Common myeloid progenitor, CD34-positive (primary cell): ENCODE measurements at regions not wholly inside any gene's neighbourhood (a gene's known extent, or its start where the extent isn't known, plus 50 kb on each side); places are given as distances from the start of the nearest gene placed in this dataset.

Experiments
- CTCF ChIA-PET: fragments of 350-600 bp; sonication (Branson Sonifier 250); formaldehyde crosslinking; loops from one replicate; lab custom pipeline; 2021; ENCODE audit warnings: antibody characterized with exemption; lab: Charles Lee
- POLR2A ChIA-PET: fragments of 350-600 bp; sonication (Branson Sonifier 250); formaldehyde crosslinking; loops from one replicate; lab custom pipeline; 2021; ENCODE audit warnings: antibody characterized with exemption; lab: Charles Lee
- DNase-seq, 3 donors: peaks; one replicate each; pipeline versions ENCODE4 v3.0.0 to v3.0.0-alpha.2; 2013
- H3K27ac ChIP-seq, 2 experiments: 1 replicate in 1 of 2; 2 replicates in 1 of 2; pipeline ENCODE4 v1.7.0; 2013; ENCODE audit warnings: inconsistent platforms in 2 of 2, low read length in 2 of 2, mild to moderate bottlenecking in 2 of 2, low read depth in 1 of 2, moderate library complexity in 1 of 2; ENCODE audit not compliant: severe bottlenecking in 2 of 2, insufficient read depth in 1 of 2, poor library complexity in 1 of 2
- H3K27me3 ChIP-seq, 5 experiments: replicated peaks in 2 of 5; 1 replicate in 3 of 5; 2 replicates in 2 of 5; pipeline versions ENCODE4 v1.6.1 to v1.7.0; 2013; ENCODE audit warnings: low read length in 4 of 5, mild to moderate bottlenecking in 2 of 5, moderate library complexity in 2 of 5, inconsistent platforms in 1 of 5; ENCODE audit not compliant: insufficient read depth in 5 of 5, control insufficient read depth in 4 of 5
- H3K36me3 ChIP-seq, 4 experiments: 1 replicate in 2 of 4; 2 replicates in 2 of 4; pipeline versions ENCODE4 v1.6.1 to v1.7.0; 2013; ENCODE audit warnings: low read length in 3 of 4, control low read depth in 1 of 4, mild to moderate bottlenecking in 1 of 4; ENCODE audit not compliant: control insufficient read depth in 4 of 4, insufficient read depth in 4 of 4
- H3K4me1 ChIP-seq, 4 experiments: 1 replicate in 3 of 4; 2 replicates in 1 of 4; pipeline versions ENCODE4 v1.6.1 to v1.7.1; 2013; ENCODE audit warnings: low read length in 3 of 4, mild to moderate bottlenecking in 3 of 4, control low read depth in 1 of 4, inconsistent platforms in 1 of 4, moderate library complexity in 1 of 4; ENCODE audit not compliant: control insufficient read depth in 4 of 4, insufficient read depth in 4 of 4; ENCODE audit errors: control extremely low read depth in 1 of 4
- H3K4me3 ChIP-seq, 7 experiments: 1 replicate in 4 of 7; 2 replicates in 3 of 7; pipeline versions ENCODE4 v1.5.1 to v1.7.0; 2013; ENCODE audit warnings: mild to moderate bottlenecking in 7 of 7, low read length in 6 of 7, moderate library complexity in 6 of 7, inconsistent platforms in 2 of 7, low read depth in 2 of 7, control low read depth in 1 of 7; ENCODE audit not compliant: insufficient read depth in 4 of 7, control insufficient read depth in 1 of 7; ENCODE audit errors: extremely low read depth in 1 of 7
- H3K9me3 ChIP-seq, 5 experiments: 1 replicate in 4 of 5; 2 replicates in 1 of 5; pipeline versions ENCODE4 v1.6.1 to v1.7.1; 2013; ENCODE audit warnings: low read length in 4 of 5, mild to moderate bottlenecking in 2 of 5, inconsistent platforms in 1 of 5, low read depth in 1 of 5, moderate library complexity in 1 of 5; ENCODE audit not compliant: control insufficient read depth in 4 of 5, insufficient read depth in 2 of 5; ENCODE audit errors: control extremely low read depth in 1 of 5
- WGBS: methylation state at CpG from one replicate; pipeline ENCODE4 v1.1.5; 2013; ENCODE audit not compliant: insufficient coverage; 5-methylcytosine and 5-hydroxymethylcytosine counted together

GRCh38 chr7:85449478-85449877, 262.6 kb upstream of the SEMA3D start:
- Histone ChIP-seq H3K36me3 (no peaks in the 10 kb centered on the region), H3K27me3 (no peaks in the 10 kb centered on the region), H3K27ac (no peak overlapping the region), H3K4me3 (no peak overlapping the region), H3K9me3 (no peaks in the 10 kb centered on the region), H3K4me1 (no peaks in the 10 kb centered on the region)
- 100% methylated on average over 3 of the region's 3 CpGs for WGBS
- DNase-seq: no peak
- ChIA-PET CTCF (no interaction called here), POLR2A (no interaction called here)

GRCh38 chr7:85447004-85447403, 260.1 kb upstream of the SEMA3D start:
- DNase-seq: no peak
- H3K4me1 ChIP-seq: no peaks in the 10 kb centered on the region
- no peaks in the 10 kb centered on the region for H3K27me3 ChIP-seq
- H3K36me3 ChIP-seq: no peaks in the 10 kb centered on the region
- ChIA-PET CTCF (no interaction called here), POLR2A (no interaction called here)
- no peak overlapping the region for H3K4me3 ChIP-seq
- no peaks in the 10 kb centered on the region for H3K9me3 ChIP-seq
- H3K27ac ChIP-seq: no peak overlapping the region
- 100% methylated on average over 1 of the region's 1 CpG for WGBS

- Histone ChIP-seq H3K27ac (no peak overlapping the region), H3K4me1 (no peaks in the 10 kb centered on the region), H3K9me3 (no peaks in the 10 kb centered on the region), H3K27me3 (no peaks in the 10 kb centered on the region), H3K4me3 (no peak overlapping the region), H3K36me3 (no peaks in the 10 kb centered on the region)
- WGBS: 93% methylated on average over 2 of the region's 2 CpGs
- DNase-seq: no peak
- CTCF ChIA-PET: no interaction called here
- POLR2A ChIA-PET: no interaction called here
These were observed 239.7 kb upstream of the SEMA3D start for GRCh38 chr7:85426487-85426960.

GRCh38 chr7:85424298-85424697, 237.4 kb upstream of the SEMA3D start:
- H3K27ac ChIP-seq: no peak overlapping the region
- no peak overlapping the region for H3K4me3 ChIP-seq
- no peaks in the 10 kb centered on the region for H3K27me3 ChIP-seq
- no peaks in the 10 kb centered on the region for H3K36me3 ChIP-seq
- POLR2A ChIA-PET: no interaction called here
- CTCF ChIA-PET: no interaction called here
- no peak for DNase-seq
- H3K4me1 ChIP-seq: no peaks in the 10 kb centered on the region
- WGBS: 100% methylated on average over 3 of the region's 7 CpGs
- H3K9me3 ChIP-seq: no peaks in the 10 kb centered on the region

GRCh38 chr7:85423209-85423895, 236.5 kb upstream of the SEMA3D start:
- CTCF ChIA-PET: no interaction called here
- H3K36me3 ChIP-seq: no peaks in the 10 kb centered on the region
- 92% methylated on average over 19 of the region's 21 CpGs for WGBS

GRCh38 chr7:85415743-85416142, 228.9 kb upstream of the SEMA3D start:
- no peak for DNase-seq
- Histone ChIP-seq H3K36me3 (no peaks in the 10 kb centered on the region), H3K4me3 (no peak overlapping the region), H3K27me3 (no peaks in the 10 kb centered on the region), H3K27ac (no peak overlapping the region), H3K9me3 (no peaks in the 10 kb centered on the region), H3K4me1 (no peaks in the 10 kb centered on the region)
- ChIA-PET POLR2A (no interaction called here), CTCF (interaction anchor here (1.0 kb wide), 1 partner anchor 47 kb away, joined by 3 read pairs; no protein-coding TSS in a partner anchor)
- no CpG with 5 or more reads among the region's 1 CpG for WGBS

More at GRCh38 chr7:85423209-85423895, 236.5 kb upstream of the SEMA3D start:
- Histone ChIP-seq H3K27ac (no peak overlapping the region), H3K9me3 (no peaks in the 10 kb centered on the region), H3K4me3 (no peak overlapping the region), H3K27me3 (no peaks in the 10 kb centered on the region), H3K4me1 (no peaks in the 10 kb centered on the region)
- DNase-seq: no peak
- POLR2A ChIA-PET: no interaction called here

- no peak overlapping the region for H3K27ac ChIP-seq
- DNase-seq: no peak
- 94% methylated on average over 4 of the region's 6 CpGs for whole genome bisulfite sequencing
- H3K4me1 ChIP-seq: no peaks in the 10 kb centered on the region
- no peaks in the 10 kb centered on the region for H3K27me3 ChIP-seq
- H3K36me3 ChIP-seq: no peaks in the 10 kb centered on the region
- no peak overlapping the region for H3K4me3 ChIP-seq
- H3K9me3 ChIP-seq: no peaks in the 10 kb centered on the region
- CTCF ChIA-PET: interaction anchor here (0.6 kb wide), 1 partner anchor 129 kb away, joined by 3 read pairs; no protein-coding TSS in a partner anchor
- POLR2A ChIA-PET: no interaction called here
These were observed 226.9 kb upstream of the SEMA3D start for GRCh38 chr7:85413718-85414117.
